ENCODE measurements at regions not wholly inside any gene's neighbourhood (a gene's known extent, or its start where the extent isn't known, plus 50 kb on each side); places are given as distances from the start of the nearest gene placed in this dataset.
A peak's percentile ranks its signal among the peaks of the same experiment; 100 is the strongest.

GRCh38 chr14:104431351-104431928, 148.1 kb upstream of the C14orf180 start:
- no peak for DNase-seq

DNA sequence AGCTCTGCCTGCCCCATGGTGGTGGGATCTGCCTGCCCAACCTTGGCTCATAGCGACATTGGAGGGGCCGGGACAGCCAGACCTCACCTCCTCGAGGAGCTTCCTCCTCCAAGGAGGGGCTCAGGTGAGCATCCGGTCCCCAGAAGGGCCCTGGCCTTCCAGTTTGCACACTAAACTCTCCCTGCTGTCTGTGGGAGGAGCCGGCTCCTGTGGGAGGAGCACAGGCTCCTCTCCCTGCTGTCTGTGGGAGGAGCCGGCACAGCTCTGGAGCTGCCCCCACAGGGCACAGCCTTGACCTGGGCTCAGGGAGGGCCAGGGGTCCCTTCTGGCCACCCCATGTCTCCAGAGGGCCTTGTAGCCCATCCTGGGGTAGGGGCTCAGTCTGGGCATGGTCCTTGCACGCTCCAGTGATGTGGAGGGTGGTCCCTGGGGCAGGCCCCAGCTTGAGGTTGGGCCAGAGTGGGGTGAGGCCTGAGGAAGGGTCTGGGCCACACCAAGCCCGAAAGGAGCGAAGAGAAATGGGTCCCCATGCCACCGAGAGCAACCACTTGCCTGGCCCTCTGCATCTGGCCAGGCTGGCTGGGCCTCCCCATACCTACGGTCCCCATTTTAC, 147.5 kb upstream of the C14orf180 start:
- no peak for DNase-seq

DNA sequence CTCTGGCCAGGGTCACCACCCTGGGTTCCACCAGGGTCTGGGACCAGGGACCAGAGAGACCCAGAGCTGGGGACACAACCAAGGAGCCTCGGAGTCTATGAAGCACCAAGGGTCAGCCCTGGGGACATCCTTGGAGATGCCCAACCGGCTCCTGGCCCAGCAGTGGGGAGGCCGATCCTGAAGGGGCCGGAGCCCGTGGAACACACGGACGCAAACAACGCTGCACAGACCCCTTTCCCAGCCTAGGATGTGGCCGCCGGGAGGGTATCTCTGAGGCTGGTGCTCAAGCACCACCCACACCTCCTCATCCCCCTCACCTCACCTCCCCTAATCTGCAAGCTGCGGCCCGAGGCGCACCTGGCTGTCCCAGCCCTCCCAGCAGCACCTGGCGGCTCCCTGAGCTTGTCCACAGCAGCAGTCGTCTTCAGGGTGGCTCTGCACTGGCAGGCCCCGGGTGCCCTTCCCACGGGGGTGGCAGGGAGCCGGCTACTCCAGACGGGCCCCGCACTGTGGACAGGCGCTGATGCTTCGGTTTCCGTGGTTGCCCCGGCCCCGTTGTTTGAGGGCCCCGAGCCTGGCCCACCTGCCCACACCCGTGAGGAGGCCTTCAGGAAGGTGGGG, 146.8 kb upstream of the C14orf180 start:
- DNase-seq, result no peak

DNA sequence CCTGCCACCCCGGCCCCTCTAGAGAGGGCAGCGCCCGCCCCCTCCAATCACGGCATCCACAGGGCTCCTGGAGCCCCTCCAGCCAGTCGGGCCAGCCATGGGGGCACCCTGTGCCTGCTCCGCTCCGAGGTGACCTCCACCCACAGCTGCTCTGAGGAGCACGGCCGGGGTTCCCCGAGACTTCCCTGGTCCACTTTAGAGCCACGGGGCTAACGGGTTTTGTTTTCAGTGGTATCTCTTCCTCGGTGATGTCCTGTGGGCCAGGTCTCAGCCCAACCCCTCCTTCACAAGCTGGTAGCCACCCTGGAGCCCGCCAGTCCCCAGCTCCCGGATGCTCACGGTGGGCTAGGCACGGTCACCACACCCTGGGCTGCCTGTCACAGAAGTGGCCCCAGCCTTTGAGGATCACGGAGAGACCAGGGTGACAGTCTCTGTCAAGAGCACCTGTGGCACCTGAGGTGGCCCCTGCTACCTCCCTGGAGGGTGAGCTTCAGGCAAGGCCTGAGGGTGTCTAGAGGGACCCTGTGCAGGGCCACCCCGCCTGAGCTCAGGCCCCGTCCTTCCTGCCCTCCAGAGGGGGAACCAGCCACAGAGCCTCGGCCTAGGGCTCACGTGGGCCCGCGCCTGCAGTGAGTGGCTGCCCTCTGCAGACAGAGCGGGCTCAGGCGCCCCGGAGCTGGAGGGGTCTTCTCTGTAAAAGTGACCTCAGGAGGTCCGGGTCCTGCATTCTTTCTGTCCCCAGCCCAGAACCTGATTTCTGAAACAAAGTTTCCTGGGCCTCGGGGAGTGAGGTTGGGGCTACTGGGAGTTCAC, 146.0 kb upstream of the C14orf180 start:
- no peak for DNase-seq

GRCh38 chr14:104434214-104435076, 145.1 kb upstream of the C14orf180 start:
- DNase-seq, result no peak

GRCh38 chr14:104435147-104436046, 144.2 kb upstream of the C14orf180 start:
- no peak for DNase-seq

DNA sequence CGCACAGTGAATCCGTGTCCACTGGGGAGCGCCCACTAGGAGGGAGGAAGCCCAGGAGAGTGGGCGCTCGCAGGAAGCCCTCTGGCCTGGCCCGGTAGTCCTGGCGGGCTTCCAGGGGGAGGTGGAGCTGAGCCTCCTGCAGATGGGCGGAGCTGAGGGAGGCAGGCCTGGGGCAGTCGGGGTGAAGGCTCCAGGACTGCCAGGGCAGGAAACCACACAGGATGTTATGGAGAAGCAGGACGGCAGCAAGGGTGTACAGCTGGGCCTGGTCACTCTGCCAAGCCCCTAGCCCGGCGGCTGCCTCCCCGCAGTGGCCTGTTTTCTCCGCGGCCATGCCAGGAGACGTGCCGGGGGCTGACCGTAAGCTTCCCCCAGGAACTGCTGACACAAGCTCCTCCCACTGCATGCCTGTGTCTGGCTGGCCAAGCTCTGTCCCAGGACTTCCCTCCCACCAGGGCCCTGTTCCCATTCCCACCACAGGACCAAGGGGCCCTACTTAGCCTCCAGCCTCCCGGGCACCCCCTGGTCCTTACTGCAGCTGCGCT, 143.4 kb upstream of the C14orf180 start:
- no peak for DNase-seq

GRCh38 chr14:104436741-104437701, 142.5 kb upstream of the C14orf180 start:
- DNase-seq, result peak; percentile 64

GRCh38 chr14:104437703-104438102, 141.9 kb upstream of the C14orf180 start:
- DNase-seq, result no peak

GRCh38 chr14:104438166-104438887, 141.2 kb upstream of the C14orf180 start:
- DNase-seq, result no peak

DNA sequence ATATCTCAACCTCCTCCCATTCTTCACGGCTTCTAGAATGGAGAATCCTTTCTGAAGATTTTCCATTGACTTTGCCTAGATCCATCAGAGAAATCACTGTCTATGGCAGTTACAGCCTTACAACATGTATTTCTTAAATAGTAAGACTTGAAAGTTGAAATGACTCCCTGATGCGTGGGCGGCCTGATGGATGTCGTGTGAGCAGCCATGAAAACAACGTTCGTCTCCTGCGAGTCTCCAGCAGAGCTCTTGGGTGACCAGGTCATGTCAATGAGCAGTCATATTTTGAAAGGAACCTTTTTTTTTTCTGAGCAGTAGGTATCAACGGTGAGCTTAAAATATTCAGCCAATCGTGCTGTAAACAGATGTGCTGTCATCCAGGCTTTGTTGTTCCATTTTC, 139.9 kb upstream of the C14orf180 start:
- no peak for DNase-seq

DNA sequence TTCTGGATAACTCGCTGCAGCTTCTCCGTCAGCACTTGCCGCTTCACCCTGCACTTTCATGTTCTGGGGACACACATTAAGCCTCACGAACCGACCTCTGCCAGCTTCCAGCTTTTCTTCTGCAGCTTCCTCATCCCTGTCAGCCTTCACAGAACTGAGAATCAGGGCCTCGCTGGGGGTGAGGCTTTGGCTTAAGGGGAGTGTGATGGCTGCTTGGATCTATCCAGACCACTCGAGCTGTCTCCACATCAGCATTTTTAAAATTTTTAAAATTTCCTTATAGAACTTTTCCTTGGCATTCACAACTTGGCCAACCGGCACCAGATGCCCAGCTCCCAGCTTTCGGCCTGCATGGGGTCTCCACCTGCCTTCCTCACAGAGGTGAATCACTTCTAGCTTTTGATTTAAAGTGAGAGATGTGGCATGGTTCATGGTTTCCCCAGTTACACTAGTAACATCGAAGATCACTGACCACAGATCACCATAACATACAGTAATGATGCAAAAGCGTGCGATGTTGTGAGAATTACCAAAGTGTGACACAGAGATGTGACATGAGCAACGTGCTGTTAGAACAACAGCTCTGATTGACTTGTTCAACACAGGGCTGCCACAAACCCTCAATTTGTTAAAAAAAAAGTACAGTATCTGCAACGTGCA, 139.1 kb upstream of the C14orf180 start:
- no peak for DNase-seq

DNA sequence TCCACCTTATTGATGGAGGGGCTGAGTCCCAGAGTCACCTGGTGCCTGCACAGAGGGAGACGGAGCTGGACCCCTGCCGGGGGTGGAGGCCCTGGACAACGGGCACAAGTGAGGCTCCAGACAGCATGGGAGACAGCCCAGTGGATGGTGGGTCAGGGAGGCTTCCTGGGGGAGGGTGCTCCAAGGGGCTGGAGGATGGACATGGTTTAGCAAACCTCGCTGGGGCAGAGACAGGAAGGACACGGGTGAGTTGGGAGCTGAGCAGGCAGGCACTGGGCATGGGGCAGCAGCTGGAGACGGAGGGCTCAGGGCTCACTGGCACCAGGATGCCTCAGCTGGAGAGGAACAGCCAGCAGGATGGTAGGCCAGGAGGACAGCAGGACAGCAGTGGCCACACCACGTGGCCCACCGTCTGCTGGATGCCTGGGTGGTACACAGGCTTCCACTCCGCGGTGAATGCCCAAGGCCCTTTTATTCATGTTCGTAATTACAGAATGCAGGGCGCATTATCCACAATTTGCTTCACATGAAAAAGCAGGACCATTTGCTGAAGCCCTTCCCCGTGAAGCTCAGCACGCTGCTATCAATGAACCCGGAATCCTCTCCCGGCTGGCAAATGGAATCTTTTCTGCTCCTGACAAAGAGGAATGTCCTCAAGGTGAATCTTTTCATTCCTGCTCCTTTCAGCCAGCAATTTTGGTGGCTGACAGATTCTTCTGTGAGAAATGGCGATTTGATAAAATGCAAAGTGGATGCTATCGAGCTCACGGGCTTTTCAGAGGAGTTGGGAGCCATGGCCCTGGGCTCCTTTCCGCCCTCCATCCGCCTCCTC, 138.1 kb upstream of the C14orf180 start:
- no peak for DNase-seq

GRCh38 chr14:104442107-104442551, 137.4 kb upstream of the C14orf180 start:
- DNase-seq, result no peak

DNA sequence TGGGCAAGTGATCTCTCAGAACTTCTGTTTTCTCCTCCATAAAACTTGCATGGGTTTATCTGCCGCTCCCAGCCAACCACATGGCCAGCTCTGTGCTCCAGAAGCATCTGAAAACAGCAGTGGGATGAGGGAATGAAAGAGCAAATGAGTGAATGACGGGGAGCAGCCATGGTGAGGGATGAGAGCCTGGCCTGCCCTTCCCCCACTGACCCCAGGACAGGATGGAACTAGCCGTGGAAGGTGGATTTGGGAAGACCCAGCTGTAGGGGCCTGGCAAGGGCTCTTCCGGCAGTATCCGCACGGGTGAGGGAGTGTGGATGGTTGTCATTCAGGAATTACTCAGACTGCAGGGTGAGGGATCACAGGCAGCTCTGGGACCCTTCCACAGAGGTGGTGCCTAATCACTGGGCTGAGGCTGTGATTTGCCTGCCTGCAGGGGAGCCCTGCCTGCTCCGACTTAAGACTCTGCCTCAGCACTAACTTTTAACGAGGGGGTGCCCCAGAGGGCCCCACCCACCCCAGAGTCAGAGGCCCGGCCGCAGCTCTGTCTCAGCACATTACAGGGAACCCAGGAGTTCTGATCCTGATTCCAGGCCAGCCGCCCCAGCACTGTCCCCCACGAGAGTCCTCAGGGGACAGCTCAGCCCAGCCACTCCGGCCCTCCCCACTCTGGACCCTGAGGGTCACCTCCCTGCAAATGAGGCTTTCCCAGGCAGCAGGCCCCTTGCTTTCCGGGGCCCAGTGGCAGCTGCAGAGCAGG, 136.8 kb upstream of the C14orf180 start:
- DNase-seq, result no peak

- no peak for DNase-seq
Measured at GRCh38 chr14:104443391-104444158, 136.0 kb upstream of the C14orf180 start.
